HG03354 (cell line): ENCODE measurements at regions not wholly inside any gene's neighbourhood (a gene's known extent, or its start where the extent isn't known, plus 50 kb on each side); places are given as distances from the start of the nearest gene placed in this dataset.
A peak's percentile ranks its signal among the peaks of the same experiment; 100 is the strongest.

Source experiments
- ATAC-seq: cut with Tn5 transposase; IDR thresholded peaks from one replicate; pipeline ENCODE4 v1.9.1; 2021; ENCODE audit warnings: mild to moderate bottlenecking; ENCODE audit not compliant: unreplicated experiment, poor library complexity, severe bottlenecking

DNA sequence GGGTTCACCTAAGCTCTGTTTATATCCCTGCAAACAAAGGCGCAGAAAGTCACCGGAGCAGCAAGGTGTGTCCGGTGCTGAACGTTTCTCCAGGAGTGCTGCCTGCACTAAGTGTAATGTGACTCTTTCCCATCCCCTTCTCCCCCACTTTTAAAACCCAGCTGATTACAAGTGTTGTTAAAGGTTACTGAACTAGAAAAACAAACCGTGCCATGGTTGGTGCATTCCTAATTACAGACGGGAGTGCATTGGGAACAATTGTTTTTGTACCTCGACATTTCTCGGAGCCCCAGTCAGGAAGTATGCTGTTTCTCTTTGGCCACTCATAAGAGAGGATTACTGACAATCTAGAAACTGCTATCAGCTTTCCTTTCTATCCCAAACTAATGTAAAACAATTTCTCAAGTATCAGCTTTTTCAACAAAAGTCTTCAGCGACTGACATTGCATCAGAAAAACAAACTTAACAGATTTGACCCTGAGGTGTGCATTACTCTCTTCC lies 441.0 kb upstream of the SALL1 start:
- no peak for ATAC-seq

DNA sequence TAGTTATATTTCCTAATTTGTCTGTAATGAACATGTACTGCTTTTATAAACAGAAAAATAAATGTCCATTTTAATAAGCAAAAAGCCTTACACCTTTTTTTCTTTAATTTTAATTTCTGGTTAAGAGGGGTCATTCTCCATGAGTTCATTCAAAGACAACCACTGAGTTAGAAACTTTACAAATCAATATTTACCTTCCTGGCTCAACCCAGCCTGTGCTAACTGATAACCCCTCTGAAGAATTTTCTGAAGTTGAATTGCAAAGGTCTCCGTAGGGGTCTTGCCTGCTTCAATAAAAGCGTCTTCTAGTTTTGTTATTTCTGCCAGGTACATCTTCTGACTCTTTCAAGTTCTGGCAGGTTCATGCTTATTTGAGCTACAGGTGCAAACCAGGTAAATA lies 440.4 kb upstream of the SALL1 start:
- ATAC-seq, result no peak

DNA sequence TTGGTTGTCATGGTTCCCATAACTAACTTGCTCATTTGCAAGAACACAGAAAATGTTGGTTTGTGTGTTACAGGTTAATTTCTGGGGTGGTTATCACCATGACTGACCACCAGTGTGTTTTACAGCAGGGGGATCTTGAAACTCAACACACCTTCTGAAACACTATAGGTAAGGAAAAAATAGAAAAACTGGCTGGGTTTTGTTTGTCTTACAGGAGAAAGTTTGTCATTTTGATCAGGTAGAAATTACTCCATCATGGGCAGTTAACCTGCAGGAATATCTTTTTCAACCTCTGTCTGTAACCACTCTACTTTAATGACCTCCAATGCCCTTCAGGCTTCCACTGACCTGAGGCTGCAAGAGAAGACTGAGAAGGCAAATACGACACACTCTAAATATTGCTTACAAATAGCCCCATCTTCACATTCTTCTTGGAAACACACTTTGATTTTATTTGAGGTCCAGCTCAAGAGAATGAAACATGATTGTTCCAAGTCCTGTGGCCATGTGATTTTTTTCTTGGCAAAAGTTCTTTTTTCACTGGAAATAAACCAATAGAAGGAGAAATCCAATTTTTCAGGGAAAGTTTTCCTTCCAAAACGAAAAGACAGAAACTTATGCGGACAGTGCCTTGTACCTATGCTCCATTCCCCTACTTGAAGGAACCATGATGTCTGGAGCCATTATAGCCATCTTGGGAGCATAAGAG lies 428.7 kb upstream of the SALL1 start:
- ATAC-seq, result no peak

DNA sequence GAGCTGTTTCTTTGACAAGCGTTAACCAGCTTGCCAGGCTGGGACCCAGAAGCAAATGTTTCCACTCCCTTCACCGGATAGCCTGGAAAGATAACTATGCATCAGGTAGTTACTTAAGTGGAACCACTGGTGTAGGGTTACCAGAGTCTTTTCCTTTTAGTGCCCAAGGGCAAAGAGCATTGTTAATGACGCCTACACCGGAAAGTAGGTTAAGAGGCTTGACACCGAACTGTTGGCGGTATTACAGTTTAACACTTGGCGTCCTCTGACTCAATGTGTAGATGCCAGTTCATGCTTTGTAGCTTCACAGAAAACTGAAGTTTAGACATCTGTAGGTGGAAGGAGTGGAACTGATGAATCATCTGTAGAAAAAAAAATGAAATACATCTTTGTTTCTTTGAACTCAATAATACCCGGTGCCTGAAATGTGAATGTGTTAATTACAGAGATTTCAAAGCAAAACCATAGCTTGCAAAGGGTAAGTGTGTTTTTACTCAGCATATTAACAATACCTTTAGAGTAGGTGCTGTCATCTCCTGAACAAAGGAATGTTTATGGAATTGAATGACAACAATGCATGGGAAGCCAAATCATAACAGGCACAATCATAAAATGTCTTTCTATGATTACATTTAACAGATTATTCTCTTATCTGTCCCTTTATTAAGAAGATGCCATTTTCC lies 426.7 kb upstream of the SALL1 start:
- no peak for ATAC-seq

DNA sequence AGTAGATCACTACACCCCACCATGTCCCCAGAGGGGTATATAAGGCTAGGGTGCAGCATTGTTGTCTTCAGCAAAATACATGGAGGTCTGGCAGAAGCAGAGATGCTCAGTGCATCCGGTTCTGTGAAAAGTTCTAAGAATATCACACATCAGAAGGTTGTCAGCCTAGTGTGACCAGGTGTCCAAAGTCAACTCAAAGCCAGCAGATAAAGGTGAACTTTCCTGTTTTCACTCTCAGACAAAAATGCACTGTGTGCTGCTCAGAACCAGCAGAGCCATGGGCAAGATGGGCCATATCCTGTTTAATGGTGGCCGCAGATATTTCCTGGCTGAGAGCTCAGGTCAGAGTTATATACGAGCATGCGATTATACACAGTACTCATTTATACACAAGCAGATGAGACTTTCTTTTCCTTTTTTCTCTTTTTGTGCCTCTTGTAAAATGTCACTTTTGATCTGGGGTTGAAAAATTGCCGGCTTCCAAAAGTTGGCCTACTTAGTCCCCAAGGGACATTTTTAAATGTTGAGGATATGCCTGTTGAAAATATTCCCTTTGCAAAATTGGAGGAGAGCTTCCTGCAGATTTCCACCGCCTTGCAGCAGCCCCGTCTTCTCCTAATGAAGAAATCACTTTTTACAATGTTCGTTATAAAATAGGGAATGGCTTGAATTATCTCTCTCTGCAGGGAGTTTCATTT lies 425.6 kb upstream of the SALL1 start:
- no peak for ATAC-seq

DNA sequence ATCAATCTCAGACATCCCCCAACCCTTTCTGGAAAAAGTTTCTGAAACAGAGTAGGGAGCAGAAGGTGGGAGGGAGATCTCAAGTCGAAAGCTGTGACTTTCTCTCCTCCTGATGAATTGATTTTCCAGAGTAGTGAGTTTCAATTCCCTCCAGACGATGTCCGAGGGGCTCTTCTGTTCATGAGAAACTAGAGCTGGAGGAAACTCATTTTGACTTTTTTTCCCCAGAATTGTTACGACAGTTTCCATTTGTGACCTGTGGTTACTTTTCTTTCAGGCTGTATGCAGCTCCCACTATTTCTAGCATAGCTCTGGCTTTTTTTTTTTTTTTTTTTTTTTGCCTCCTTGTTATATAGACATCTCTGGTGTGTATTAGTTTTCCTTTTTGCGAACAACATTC lies 422.1 kb upstream of the SALL1 start:
- ATAC-seq, result no peak

DNA sequence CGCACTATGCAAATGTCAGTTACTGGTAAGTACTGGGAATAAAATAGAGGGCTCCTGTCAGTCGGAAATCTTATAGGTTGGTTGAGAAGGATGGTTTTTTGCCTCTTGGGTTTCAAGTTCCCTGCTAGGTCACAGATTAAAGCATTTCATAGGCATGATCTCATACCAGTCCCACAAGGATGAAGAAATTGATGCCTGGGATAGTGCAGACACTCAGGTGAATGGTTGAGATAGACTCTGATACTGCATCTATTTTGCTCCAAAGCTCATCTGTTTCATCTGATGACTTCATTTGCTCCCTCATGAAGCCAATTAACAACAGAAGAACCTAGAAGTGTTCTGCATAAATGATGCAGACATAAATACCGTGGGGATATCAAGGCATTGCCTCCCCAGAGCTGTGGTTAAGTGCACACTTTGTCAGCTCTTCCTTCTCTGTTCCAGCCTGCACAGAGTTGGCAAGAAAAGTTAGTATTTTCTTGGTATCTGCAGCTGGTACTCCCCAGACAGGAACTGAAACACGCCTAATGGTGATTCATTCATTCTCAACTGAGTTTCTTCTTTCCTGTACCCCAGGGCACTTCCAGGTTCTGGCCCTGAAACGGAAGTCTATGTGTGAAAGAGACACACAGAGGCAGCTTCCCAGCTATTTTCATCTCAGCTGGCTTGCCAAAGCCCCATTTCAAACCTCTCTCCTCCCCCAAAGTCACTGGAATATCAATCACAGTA lies 418.3 kb upstream of the SALL1 start:
- peak; percentile 83 for ATAC-seq

DNA sequence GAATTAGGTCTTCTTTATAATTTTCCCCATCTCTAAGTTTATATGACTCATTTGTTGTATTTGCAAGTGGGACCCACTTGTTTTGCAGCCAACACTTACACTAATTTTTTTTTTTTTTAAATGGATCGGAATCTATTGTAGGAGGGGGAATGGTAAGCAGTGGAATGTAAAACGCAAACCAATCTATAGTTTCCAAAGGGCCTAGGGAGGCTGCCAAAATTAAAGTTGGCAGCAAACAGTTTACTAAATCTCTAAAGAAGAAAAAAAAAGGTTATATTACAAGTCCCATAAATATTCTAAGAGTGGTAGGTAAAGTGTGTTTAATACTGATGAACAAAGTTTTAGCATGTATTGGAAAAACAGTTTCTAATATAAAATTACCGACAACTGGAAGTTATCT lies 416.8 kb upstream of the SALL1 start:
- no peak for ATAC-seq

DNA sequence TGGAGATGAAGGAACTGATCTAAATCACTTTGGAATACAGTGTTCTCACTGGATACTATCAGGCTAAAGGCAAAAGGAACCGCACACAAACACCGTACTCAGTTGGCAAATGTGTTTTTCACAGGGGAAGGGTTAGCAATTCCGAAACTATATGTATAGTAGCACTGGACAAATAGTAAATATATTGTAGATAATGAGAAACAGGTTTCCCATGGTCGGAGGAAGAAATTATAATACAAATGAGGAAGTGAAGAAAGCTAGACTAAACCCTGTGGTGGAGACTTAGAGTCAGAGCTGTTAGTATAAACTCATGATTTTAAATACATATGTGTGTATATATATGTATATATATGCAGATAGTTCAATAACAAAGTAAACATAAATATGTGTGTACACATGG lies 414.1 kb upstream of the SALL1 start:
- peak; percentile 72 for ATAC-seq

DNA sequence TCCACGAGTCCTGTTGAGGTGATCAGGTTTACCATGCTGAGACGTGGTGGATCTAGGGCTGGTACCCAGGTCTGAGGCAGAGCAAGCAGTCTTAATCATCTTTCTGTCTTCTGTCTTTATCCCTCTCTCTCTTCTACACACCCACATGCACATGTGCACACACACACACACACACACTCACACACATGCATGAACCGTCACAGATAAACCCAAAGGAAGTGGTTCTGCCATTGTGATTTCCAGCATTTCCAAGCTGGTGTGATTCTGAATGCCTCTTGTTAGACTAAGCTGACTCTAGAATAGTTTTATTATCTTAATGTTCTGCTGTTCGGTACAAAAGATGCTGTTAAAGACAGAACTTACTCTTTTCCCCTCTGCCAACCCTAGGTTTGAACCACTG lies 411.8 kb upstream of the SALL1 start:
- ATAC-seq, result no peak

DNA sequence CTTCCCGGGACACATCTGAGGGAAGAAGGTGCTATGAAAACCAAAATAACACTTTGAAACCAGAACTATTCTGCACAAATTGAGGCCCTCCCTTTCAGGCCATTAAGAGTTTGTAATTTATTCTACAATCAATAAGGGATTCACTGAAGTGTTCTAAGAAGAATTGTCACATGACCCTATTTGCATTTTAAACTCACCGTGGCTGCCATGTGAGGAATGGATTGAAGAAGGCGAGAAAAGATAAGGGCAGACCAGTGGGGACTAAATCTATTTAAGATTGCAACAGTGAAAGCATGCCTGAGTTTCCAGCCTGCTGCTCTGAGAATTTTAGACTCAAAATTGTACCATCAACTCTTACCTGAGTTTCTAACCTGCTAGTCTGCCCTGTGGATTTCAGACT lies 408.8 kb upstream of the SALL1 start:
- no peak for ATAC-seq

DNA sequence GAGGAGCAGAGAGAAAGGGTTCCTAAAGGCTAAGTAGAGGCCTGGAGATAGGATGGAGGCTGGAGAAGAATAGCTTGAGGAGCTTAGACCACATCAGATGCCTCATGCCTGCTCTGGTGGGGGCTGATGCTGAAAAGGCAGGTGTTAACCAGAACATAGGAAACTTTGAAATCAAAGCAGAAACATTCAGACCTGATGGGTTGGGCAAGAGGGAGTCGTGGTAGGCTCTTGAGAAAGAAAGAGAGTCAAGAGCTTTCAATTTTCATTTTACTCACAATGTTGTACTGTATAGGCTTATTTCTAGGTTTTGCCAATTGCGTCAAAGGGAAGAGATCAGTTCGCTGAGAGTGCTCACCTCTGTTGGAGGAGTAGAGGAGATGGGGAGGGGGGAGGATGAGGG lies 406.6 kb upstream of the SALL1 start:
- no peak for ATAC-seq

DNA sequence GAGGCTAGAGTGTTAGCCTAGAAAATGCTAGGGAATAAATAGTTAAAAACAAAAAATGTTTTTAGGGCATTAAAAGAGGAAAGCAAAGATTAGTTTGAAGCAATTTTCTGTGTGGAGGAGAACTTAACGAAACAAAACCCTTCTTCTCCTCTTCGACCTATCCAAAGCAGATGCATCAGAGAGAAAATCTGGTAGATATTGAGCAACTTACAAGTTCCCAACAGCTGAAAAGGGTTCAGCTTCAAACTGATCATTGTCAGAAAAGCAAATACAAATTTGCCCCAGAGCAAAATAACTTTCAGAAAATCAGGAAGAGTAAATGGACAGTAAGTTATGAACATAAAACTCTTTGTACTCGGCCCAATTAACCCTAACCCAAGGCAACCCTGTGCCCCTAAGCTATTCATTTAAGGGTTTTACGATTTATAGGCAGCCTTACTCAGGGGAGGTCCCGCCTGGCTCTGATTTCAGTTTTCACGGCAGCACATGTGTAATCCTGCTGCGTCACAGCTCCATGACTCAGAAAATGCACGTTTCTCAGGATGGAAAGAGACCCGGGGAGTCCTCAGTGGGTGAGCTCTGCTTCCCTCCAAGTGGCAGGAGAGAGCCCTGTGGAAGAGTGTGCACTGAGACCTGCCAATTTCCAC lies 405.7 kb upstream of the SALL1 start:
- ATAC-seq, result no peak

DNA sequence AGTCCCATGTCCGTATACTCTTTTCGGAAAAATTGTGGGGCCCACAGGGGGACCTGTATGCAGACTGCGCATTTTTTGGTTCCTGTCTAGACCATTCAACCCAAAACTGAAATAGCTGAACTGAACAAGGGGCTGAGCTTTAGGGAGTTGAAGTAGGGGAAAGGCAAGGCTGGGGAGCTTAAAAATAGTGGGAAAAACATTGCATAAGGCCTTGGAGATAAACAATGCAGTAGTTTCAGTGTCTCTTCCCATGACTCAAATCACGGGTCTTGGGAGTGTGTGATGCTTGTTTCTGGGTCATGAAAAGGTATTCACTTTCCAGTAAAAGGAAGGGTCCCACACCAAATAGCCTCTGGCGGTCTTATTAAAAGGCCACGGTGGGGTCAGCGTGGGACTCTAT lies 402.8 kb upstream of the SALL1 start:
- ATAC-seq, result no peak

DNA sequence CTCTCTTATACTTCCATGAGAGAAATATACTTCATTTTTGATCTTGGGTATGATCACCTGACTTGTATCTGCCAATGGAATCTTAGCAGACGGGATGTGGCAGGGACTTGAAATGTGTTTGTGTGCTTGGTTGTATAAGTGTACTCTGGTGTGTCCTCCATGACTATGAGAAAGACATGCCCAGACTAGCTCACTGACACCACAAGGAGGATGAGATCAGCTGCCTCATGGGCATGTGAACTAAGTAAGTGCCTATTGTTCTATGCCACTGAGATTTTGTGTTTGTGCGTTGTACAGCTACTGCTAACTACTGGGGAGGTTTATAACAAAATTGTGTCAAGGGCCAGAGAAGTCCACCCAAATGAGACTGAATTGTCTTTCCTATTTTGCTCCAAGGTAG lies 402.2 kb upstream of the SALL1 start:
- no peak for ATAC-seq

DNA sequence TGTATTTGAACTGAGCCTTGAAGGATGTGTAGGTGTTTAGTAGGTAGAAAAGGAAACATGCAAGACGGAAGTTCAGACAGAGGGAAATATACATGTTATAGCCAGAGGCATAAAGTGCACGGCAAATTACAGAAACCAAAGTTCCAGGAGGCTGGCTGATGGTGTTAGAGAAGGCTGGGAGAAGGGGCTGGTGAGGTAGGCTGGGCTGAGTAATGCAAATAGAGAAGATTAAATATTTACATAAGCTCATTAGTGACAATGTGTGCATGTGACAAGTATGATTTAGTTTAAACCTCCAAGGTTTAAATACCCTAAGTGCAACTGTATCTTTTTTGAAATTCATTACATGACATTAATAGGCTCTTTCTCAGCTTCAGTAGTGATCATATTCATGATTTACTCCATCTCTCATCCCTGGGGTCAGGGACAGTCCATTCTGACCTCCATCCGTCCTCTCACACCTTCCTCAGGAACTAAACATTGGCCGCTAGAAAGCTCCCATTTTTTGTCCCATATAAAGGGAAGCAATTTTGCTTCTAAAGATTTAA lies 399.8 kb upstream of the SALL1 start:
- ATAC-seq, result no peak

DNA sequence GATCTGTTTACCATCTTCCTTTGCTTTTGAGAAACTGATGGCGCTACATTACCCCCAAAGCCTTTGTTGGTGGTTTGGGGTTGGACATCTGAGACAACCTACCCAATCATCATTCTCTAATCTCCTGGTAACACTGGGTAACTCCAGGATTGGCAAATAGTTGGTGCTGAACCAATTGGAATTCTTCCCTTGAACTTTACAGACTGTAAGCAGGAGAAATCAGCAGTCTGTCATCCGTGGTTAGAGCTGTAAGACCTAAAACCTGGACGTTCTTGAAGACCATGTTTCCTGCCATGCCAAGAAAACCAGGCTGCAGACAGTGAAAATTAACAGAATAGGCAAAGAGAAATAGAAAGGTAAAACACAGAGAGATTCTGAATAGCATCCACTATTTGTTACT lies 398.8 kb upstream of the SALL1 start:
- ATAC-seq, result no peak

DNA sequence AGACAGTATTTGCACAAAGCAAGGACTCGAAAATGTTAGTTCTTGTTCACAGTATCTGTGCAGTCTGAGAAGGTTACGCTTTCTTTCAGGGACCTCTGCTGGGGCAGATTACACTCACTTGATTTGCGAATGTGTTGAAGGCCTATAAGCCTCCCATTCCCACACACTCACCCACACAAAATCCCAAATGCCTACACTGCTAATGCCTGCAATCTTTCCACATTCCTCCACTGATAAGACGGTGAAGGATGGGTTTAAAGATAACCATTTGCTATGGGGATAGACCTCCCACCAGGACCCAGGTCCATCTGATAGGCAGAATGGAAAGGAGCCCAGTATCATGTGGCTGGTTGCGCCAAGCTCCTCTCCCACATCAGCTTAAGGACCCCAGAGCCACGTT lies 394.9 kb upstream of the SALL1 start:
- no peak for ATAC-seq

DNA sequence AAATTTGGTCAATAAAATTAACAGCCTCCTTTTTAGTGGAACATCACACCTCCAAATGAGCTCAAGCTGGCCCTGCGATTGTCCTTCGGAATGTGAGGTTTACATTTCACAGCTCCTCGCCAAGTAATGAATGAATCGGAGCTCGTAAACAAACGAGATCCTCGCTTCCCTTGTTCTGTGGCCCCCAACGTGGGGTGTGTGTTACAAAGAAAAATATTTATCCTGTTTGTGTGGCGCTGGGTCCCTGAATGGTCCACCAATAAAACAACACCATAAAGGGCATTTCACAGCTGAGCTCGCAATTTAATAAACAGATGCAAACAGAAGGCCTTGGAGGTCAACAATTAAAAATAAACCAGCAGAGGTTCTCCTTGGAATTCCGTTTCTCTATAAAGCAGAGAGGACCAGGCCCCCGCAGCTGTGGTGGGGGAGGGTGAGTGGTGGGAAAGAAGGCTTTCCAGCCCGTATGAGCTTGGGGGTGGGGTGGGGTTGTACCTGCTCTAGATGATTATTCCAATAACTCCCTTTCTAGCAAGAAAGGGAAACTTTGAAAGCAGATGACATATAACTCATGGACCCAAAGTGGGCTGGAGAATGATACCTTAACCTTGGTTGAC lies 393.9 kb upstream of the SALL1 start:
- no peak for ATAC-seq
